K562 (cell line): ENCODE measurements at regions not wholly inside any gene's neighbourhood (a gene's known extent, or its start where the extent isn't known, plus 50 kb on each side); places are given as distances from the start of the nearest gene placed in this dataset.
"Not testable (repeated sequence)": the region's sequence is repeated elsewhere in the genome, so short reads cannot be mapped to it uniquely, and the experiment has no call there.

Experiments used
- ARNT ChIP-seq, 2 experiments: fragments of 450-650 bp; IDR thresholded peaks; 2 replicates each; pipeline ENCODE4 v1.6.1; 2016; ENCODE audit warnings: mild to moderate bottlenecking in 1 of 2
- BMI1 ChIP-seq: fragments of 150-350 bp; IDR thresholded peaks from 2 replicates; pipeline ENCODE4 v1.6.1; 2014; ENCODE audit warnings: low read length
- EHMT2 ChIP-seq: fragments of 450-650 bp; IDR thresholded peaks from 2 replicates; pipeline ENCODE4 v1.6.1; 2018; ENCODE audit warnings: antibody characterized with exemption
- EZH2 ChIP-seq: IDR thresholded peaks from 2 replicates; pipeline ENCODE4 v1.6.1; 2012; ENCODE audit warnings: low read depth, mild to moderate bottlenecking, inconsistent platforms, low read length, borderline replicate concordance
- FOXP1 ChIP-seq: sonication (generic); formaldehyde crosslinking; IDR thresholded peaks from 2 replicates; pipeline ENCODE4 v1.8.0; 2022; ENCODE audit warnings: mild to moderate bottlenecking, missing genetic modification reagents
- KLF1 ChIP-seq: fragments of 450-650 bp; IDR thresholded peaks from 2 replicates; pipeline ENCODE4 v1.6.1; 2016; ENCODE audit warnings: missing genetic modification characterization, missing compliant biosample characterization
- MNT ChIP-seq, 2 experiments: fragments of 450-650 bp; conservative IDR thresholded peaks; 2 replicates each; pipeline ENCODE4 v1.6.1; 2017; ENCODE audit warnings: mild to moderate bottlenecking in 2 of 2, moderate library complexity in 2 of 2
- MTA1 ChIP-seq: fragments of 450-650 bp; IDR thresholded peaks from 2 replicates; pipeline ENCODE4 v1.6.1; 2017; ENCODE audit warnings: borderline replicate concordance
- POLR2A ChIP-seq: fragments of 450-650 bp; conservative IDR thresholded peaks from 2 replicates; pipeline ENCODE4 v1.6.1; 2016
- POLR2AphosphoS5 ChIP-seq: IDR thresholded peaks from 2 replicates; pipeline ENCODE4 v1.6.1; 2011; ENCODE audit warnings: mild to moderate bottlenecking, low read depth, low read length, moderate library complexity; ENCODE audit not compliant: control insufficient read depth, insufficient read depth
- RBM17 ChIP-seq: fragments of 200-400 bp; formaldehyde crosslinking; IDR thresholded peaks from 2 replicates; pipeline ENCODE4 v1.6.1; 2017; ENCODE audit warnings: low read depth, mild to moderate bottlenecking, low read length, borderline replicate concordance
- SIX5 ChIP-seq, 2 experiments: IDR thresholded peaks; 2 replicates each; pipeline ENCODE4 v1.6.1; 2011; ENCODE audit warnings: low read length in 2 of 2, borderline replicate concordance in 1 of 2, low read depth in 1 of 2, mild to moderate bottlenecking in 1 of 2, moderate library complexity in 1 of 2; ENCODE audit not compliant: insufficient read depth in 1 of 2
- ZNF277 ChIP-seq: fragments of 250-450 bp; sonication (Bioruptor Pico); IDR thresholded peaks from 2 replicates; pipeline ENCODE4 v1.8.0; 2022; ENCODE audit warnings: inconsistent platforms, mild to moderate bottlenecking, moderate library complexity, borderline replicate concordance
- ZNF740 ChIP-seq, 3 experiments: fragments of 200-800 bp in 1 of 3; sonication (Bioruptor generic) in 1 of 3; sonication (generic) in 1 of 3; formaldehyde crosslinking in 1 of 3; IDR thresholded peaks; 2 replicates each; pipeline versions ENCODE4 v1.6.1 to v1.8.0; 2016 to 2022; ENCODE audit warnings: mild to moderate bottlenecking in 2 of 3, missing compliant biosample characterization in 2 of 3, missing genetic modification characterization in 2 of 3, missing genetic modification reagents in 1 of 3

GRCh38 chr5:6094180-6094579 lies 284.2 kb downstream of the MED10 start:
- not testable (repeated sequence) for TF ChIP-seq MTA1; KLF1 (tag); ZNF277 (CRISPR knock-in tag); RBM17; EHMT2; FOXP1 (CRISPR knock-in tag); POLR2A; BMI1; ARNT (IDR thresholded peaks at IDR 0.05); SIX5 (IDR thresholded peaks at IDR 0.05; ENCODE audit: borderline replicate concordance in 1 of 2, insufficient read depth in 1 of 2, low read depth in 1 of 2, low read length in 2 of 2); MNT (conservative IDR thresholded peaks at IDR 0.05); ZNF740 (CRISPR knock-in tag; IDR thresholded peaks at IDR 0.05); ZNF740 (tag; IDR thresholded peaks at IDR 0.05); POLR2AphosphoS5; EZH2
